ENCODE measurements at regions not wholly inside any gene's neighbourhood (a gene's known extent, or its start where the extent isn't known, plus 50 kb on each side); places are given as distances from the start of the nearest gene placed in this dataset.

DNA sequence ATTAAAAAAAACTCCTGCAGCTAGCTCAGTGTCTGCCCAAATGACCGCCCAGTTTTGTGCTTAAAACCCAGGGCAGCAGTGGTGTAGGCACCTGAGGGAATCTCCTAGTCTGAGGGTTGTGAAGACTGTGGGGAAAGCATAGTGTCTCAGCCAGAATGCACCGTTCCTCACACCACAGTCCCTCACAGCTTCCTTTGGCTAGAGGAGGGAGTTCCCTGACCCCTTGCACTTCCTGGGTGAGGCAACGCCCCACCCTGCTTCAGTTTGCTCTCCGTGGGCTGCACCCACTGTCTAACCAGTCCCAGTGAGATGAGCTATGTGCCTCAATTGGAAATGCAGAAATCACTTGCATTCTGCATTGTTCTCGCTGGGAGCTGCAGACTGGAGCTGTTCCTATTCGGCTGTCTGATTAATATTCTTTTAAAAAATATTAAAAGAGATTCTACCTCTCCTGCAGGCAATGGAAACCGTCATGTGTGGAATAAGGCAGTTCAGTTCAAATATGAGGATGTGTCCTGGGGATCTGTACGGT, 645.7 kb downstream of the FGF9 start:
- H3K4me3 ChIP-seq (ENCODE audit: control extremely low read depth in 1 of 5, extremely low read depth in 1 of 5, insufficient read depth in 1 of 5, low read depth in 2 of 5, low read length in 4 of 5), result no peak overlapping the region
- no peak overlapping the region for H3K27ac Mint-ChIP-seq
- no peaks in the 10 kb centered on the region for H3K27me3 Mint-ChIP-seq
- intact Hi-C loops (cut with micrococcal nuclease), result no loop called here
- H3K9me3 Mint-ChIP-seq (ENCODE audit: insufficient read depth), result peaks cover 6% of the 10 kb centered on the region
- DNase-seq (no peak), ATAC-seq (ENCODE audit: low read depth) (no peak)
- no peaks in the 10 kb centered on the region for H4K20me1 ChIP-seq (ENCODE audit: control insufficient read depth, insufficient read depth, low read length, poor library complexity, severe bottlenecking)
- H3K9ac ChIP-seq (ENCODE audit: low read length), result no peak overlapping the region
- no peak overlapping the region for H3K4me2 ChIP-seq (replicated peaks; ENCODE audit: low read depth, low read length, poor library complexity, severe bottlenecking)
- H3K4me1 ChIP-seq (ENCODE audit: control insufficient read depth in 2 of 2, insufficient read depth in 2 of 2, low read length in 2 of 2), result no peaks in the 10 kb centered on the region
- TF ChIP-seq, protein P1, sequence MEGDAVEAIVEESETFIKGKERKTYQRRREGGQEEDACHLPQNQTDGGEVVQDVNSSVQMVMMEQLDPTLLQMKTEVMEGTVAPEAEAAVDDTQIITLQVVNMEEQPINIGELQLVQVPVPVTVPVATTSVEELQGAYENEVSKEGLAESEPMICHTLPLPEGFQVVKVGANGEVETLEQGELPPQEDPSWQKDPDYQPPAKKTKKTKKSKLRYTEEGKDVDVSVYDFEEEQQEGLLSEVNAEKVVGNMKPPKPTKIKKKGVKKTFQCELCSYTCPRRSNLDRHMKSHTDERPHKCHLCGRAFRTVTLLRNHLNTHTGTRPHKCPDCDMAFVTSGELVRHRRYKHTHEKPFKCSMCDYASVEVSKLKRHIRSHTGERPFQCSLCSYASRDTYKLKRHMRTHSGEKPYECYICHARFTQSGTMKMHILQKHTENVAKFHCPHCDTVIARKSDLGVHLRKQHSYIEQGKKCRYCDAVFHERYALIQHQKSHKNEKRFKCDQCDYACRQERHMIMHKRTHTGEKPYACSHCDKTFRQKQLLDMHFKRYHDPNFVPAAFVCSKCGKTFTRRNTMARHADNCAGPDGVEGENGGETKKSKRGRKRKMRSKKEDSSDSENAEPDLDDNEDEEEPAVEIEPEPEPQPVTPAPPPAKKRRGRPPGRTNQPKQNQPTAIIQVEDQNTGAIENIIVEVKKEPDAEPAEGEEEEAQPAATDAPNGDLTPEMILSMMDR (IDR thresholded peaks at IDR 0.05), result no peak
- TF ChIP-seq EZH2 (IDR thresholded peaks at IDR 0.05; ENCODE audit: borderline replicate concordance, insufficient read depth, low read depth, low read length, poor library complexity, severe bottlenecking), result no peak
- no peaks in the 10 kb centered on the region for H3K4me1 Mint-ChIP-seq
- ChIA-PET POLR2A (no interaction called here), CTCF (no interaction called here)
- no peaks in the 10 kb centered on the region for H3K36me3 ChIP-seq (replicated peaks in 1 of 2; ENCODE audit: control extremely low read depth in 1 of 2, control insufficient read depth in 1 of 2, extremely low read depth in 1 of 2, insufficient read depth in 2 of 2, low read length in 1 of 2)
- H2AFZ ChIP-seq (ENCODE audit: insufficient read depth, low read depth, low read length, poor library complexity, severe bottlenecking), result no peak overlapping the region
- no peak overlapping the region for H3K4me3 Mint-ChIP-seq
- H3K79me2 ChIP-seq (ENCODE audit: control insufficient read depth, insufficient read depth, low read length), result no peaks in the 10 kb centered on the region
- 82% methylated on average over 4 of the region's 8 CpGs for WGBS (ENCODE audit: insufficient coverage)
- H3K27ac ChIP-seq (ENCODE audit: low read length in 2 of 2), result no peak overlapping the region
- peaks cover 0 to 10% (median 0%) of the 10 kb centered on the region in 3 donors for H3K9me3 ChIP-seq (ENCODE audit: control extremely low read depth in 1 of 3, control insufficient read depth in 2 of 3, insufficient read depth in 1 of 3, low read length in 2 of 3)
- H3K27me3 ChIP-seq (replicated peaks in 1 of 4; ENCODE audit: control extremely low read depth in 1 of 4, control insufficient read depth in 3 of 4, insufficient read depth in 4 of 4, low read length in 3 of 4), result no peaks in the 10 kb centered on the region

DNA sequence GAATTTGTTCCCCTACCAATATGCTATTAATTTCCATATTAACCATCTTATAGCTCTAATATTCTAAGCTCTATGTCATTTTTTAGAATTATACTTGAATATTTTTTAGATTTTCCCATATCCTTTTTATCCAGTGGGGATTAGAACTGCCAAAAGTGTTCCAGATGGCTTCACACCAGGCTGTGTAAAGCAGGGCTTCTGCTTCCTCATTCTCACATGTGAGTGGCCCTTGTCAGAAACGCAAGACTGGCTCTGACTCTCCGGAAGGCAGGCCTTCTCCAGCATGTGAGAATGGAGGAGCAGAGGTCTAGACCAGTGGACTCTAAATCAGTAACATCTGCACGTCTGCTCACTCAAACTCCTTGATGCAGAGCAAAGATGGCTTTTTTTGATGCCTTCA, 650.1 kb downstream of the FGF9 start:
- intact Hi-C loops (cut with micrococcal nuclease), result no loop called here
- peaks cover 0 to 6% (median 0%) of the 10 kb centered on the region in 3 donors for H3K9me3 ChIP-seq (ENCODE audit: control extremely low read depth in 1 of 3, control insufficient read depth in 2 of 3, insufficient read depth in 1 of 3, low read length in 2 of 3)
- TF ChIP-seq, protein P1 (IDR thresholded peaks at IDR 0.05), result no peak
- ChIA-PET POLR2A (no interaction called here), CTCF (no interaction called here)
- H3K9me3 Mint-ChIP-seq (ENCODE audit: insufficient read depth), result no peaks in the 10 kb centered on the region
- no peaks in the 10 kb centered on the region for H3K4me1 Mint-ChIP-seq
- ATAC-seq (ENCODE audit: low read depth) (no peak), DNase-seq (no peak)
- no peaks in the 10 kb centered on the region for H4K20me1 ChIP-seq (ENCODE audit: control insufficient read depth, insufficient read depth, low read length, poor library complexity, severe bottlenecking)
- H3K27ac ChIP-seq (ENCODE audit: low read length in 2 of 2), result no peak overlapping the region
- H3K4me2 ChIP-seq (replicated peaks; ENCODE audit: low read depth, low read length, poor library complexity, severe bottlenecking), result no peak overlapping the region
- H3K27ac Mint-ChIP-seq, result no peak overlapping the region
- H3K4me3 ChIP-seq (ENCODE audit: control extremely low read depth in 1 of 5, extremely low read depth in 1 of 5, insufficient read depth in 1 of 5, low read depth in 2 of 5, low read length in 4 of 5), result no peak overlapping the region
- no peak overlapping the region for H2AFZ ChIP-seq (ENCODE audit: insufficient read depth, low read depth, low read length, poor library complexity, severe bottlenecking)
- H3K36me3 ChIP-seq (replicated peaks in 1 of 2; ENCODE audit: control extremely low read depth in 1 of 2, control insufficient read depth in 1 of 2, extremely low read depth in 1 of 2, insufficient read depth in 2 of 2, low read length in 1 of 2), result no peaks in the 10 kb centered on the region
- H3K4me3 Mint-ChIP-seq, result no peak overlapping the region
- H3K27me3 ChIP-seq (replicated peaks in 1 of 4; ENCODE audit: control extremely low read depth in 1 of 4, control insufficient read depth in 3 of 4, insufficient read depth in 4 of 4, low read length in 3 of 4), result no peaks in the 10 kb centered on the region
- no peak overlapping the region for H3K9ac ChIP-seq (ENCODE audit: low read length)
- 44% methylated on average over 2 of the region's 3 CpGs for WGBS (ENCODE audit: insufficient coverage)
- H3K4me1 ChIP-seq (ENCODE audit: control insufficient read depth in 2 of 2, insufficient read depth in 2 of 2, low read length in 2 of 2), result no peaks in the 10 kb centered on the region
- H3K27me3 Mint-ChIP-seq, result no peaks in the 10 kb centered on the region
- H3K79me2 ChIP-seq (ENCODE audit: control insufficient read depth, insufficient read depth, low read length), result no peaks in the 10 kb centered on the region

All from B cell (primary cell).